ENCODE measurements at regions not wholly inside any gene's neighbourhood (a gene's known extent, or its start where the extent isn't known, plus 50 kb on each side); places are given as distances from the start of the nearest gene placed in this dataset.

GRCh38 chr2:187991389-187991788, 300.3 kb upstream of the GULP1 start:
- no peak overlapping the region for H3K4me3 ChIP-seq (ENCODE audit: control insufficient read depth, low read depth, low read length)
- peak; percentile 16 for DNase-seq (ENCODE audit: low read depth)
- TF ChIP-seq CTCF (IDR thresholded peaks at IDR 0.05; ENCODE audit: control insufficient read depth, insufficient read depth, low read depth, low read length, missing control alignments), result no peak

GRCh38 chr2:187994464-187995331, 297.0 kb upstream of the GULP1 start:
- no peak for TF ChIP-seq CTCF (IDR thresholded peaks at IDR 0.05; ENCODE audit: control insufficient read depth, insufficient read depth, low read depth, low read length, missing control alignments)
- H3K4me3 ChIP-seq (ENCODE audit: control insufficient read depth, low read depth, low read length), result no peak overlapping the region
- DNase-seq (ENCODE audit: low read depth), result no peak

- TF ChIP-seq CTCF (IDR thresholded peaks at IDR 0.05; ENCODE audit: control insufficient read depth, insufficient read depth, low read depth, low read length, missing control alignments), result no peak
- no peak for DNase-seq (ENCODE audit: low read depth)
- H3K4me3 ChIP-seq (ENCODE audit: control insufficient read depth, low read depth, low read length), result no peak overlapping the region
These were observed 296.1 kb upstream of the GULP1 start for GRCh38 chr2:187995556-187995955.

GRCh38 chr2:187996630-187997029, 295.0 kb upstream of the GULP1 start:
- H3K4me3 ChIP-seq (ENCODE audit: control insufficient read depth, low read depth, low read length), result no peak overlapping the region
- no peak for DNase-seq (ENCODE audit: low read depth)
- no peak for TF ChIP-seq CTCF (IDR thresholded peaks at IDR 0.05; ENCODE audit: control insufficient read depth, insufficient read depth, low read depth, low read length, missing control alignments)

GRCh38 chr2:188000189-188000588, 291.5 kb upstream of the GULP1 start:
- TF ChIP-seq CTCF (IDR thresholded peaks at IDR 0.05; ENCODE audit: control insufficient read depth, insufficient read depth, low read depth, low read length, missing control alignments), result no peak

GRCh38 chr2:188003800-188004199, 287.9 kb upstream of the GULP1 start:
- no peak for TF ChIP-seq CTCF (IDR thresholded peaks at IDR 0.05; ENCODE audit: control insufficient read depth, insufficient read depth, low read depth, low read length, missing control alignments)
- no peak for DNase-seq (ENCODE audit: low read depth)
- no peak overlapping the region for H3K4me3 ChIP-seq (ENCODE audit: control insufficient read depth, low read depth, low read length)

More at GRCh38 chr2:188000189-188000588, 291.5 kb upstream of the GULP1 start:
- no peak for DNase-seq (ENCODE audit: low read depth)
- H3K4me3 ChIP-seq (ENCODE audit: control insufficient read depth, low read depth, low read length), result no peak overlapping the region
